A673 (cell line): ENCODE measurements at regions not wholly inside any gene's neighbourhood (a gene's known extent, or its start where the extent isn't known, plus 50 kb on each side); places are given as distances from the start of the nearest gene placed in this dataset.

Experiments used
- BruUV-seq: library from RNA; stranded (reverse); fragments of 400-500 nt; replicated peaks from 2 replicates; lab custom pipeline; 2021; lab: Mats Ljungman, UMichigan
- CTCF ChIA-PET: fragments of 300-600 bp; sonication (Branson Sonifier 250); formaldehyde crosslinking; loops from one replicate; lab custom pipeline; 2022; ENCODE audit warnings: antibody characterized with exemption; lab: Charles Lee
- POLR2A ChIA-PET: fragments of 300-600 bp; sonication (Branson Sonifier 250); formaldehyde crosslinking; loops from one replicate; lab custom pipeline; 2022; ENCODE audit warnings: antibody characterized with exemption; ENCODE audit not compliant: low non-redundant PET; lab: Charles Lee
- DNase-seq: peaks from one replicate; pipeline ENCODE4 v3.0.0-alpha.2; 2015; ENCODE audit warnings: low spot score
- H3K27ac ChIP-seq: fragments of 200-600 bp; sonication (generic); 2 replicates; pipeline ENCODE4 v1.5.1; 2016; ENCODE audit warnings: mixed run types, low read depth, mild to moderate bottlenecking, mixed read lengths, antibody characterized with exemption, low read length; ENCODE audit not compliant: poor library complexity, severe bottlenecking
- H3K27me3 ChIP-seq: fragments of 200-600 bp; sonication (generic); replicated peaks from 2 replicates; pipeline ENCODE4 v1.6.1; 2017; ENCODE audit warnings: mixed run types, low read depth, mild to moderate bottlenecking, mixed read lengths, antibody characterized with exemption, low read length; ENCODE audit not compliant: insufficient read depth, poor library complexity
- H3K36me3 ChIP-seq: fragments of 200-600 bp; sonication (generic); 2 replicates; pipeline ENCODE4 v1.6.1; 2016; ENCODE audit warnings: mixed run types, mild to moderate bottlenecking, mixed read lengths, antibody characterized with exemption, low read length; ENCODE audit not compliant: insufficient read depth, poor library complexity, severe bottlenecking
- H3K4me1 ChIP-seq: fragments of 200-600 bp; sonication (generic); 2 replicates; pipeline ENCODE4 v1.6.1; 2017; ENCODE audit warnings: mixed run types, mild to moderate bottlenecking, mixed read lengths, antibody characterized with exemption, low read length; ENCODE audit not compliant: insufficient read depth, poor library complexity, severe bottlenecking
- H3K4me3 ChIP-seq: fragments of 200-600 bp; sonication (generic); 2 replicates; pipeline ENCODE4 v1.5.1; 2016; ENCODE audit warnings: low read depth, mixed run types, mild to moderate bottlenecking, mixed read lengths, low read length; ENCODE audit not compliant: poor library complexity, severe bottlenecking
- H3K9me3 ChIP-seq: fragments of 200-600 bp; sonication (generic); 2 replicates; pipeline ENCODE4 v1.6.1; 2016; ENCODE audit warnings: mixed run types, low read depth, mild to moderate bottlenecking, mixed read lengths, antibody characterized with exemption, low read length; ENCODE audit not compliant: poor library complexity, severe bottlenecking
- EZH2 ChIP-seq: fragments of 200-600 bp; sonication (generic); IDR thresholded peaks from 2 replicates; pipeline ENCODE4 v1.6.1; 2017; ENCODE audit warnings: borderline replicate concordance, low read depth, mild to moderate bottlenecking, mixed read lengths, antibody characterized with exemption, low read length; ENCODE audit not compliant: poor library complexity, severe bottlenecking
- intact Hi-C: fragments of 100-400 bp; cut with micrococcal nuclease; formaldehyde crosslinking; loops from one replicate; pipeline ENCODE4 v1.10.0; 2022; ENCODE audit not compliant: unreplicated experiment
- TF ChIP-seq, protein P1 (sequence below): fragments of 300-800, 200-600 bp; sonication (generic); conservative IDR thresholded peaks from 2 replicates; pipeline ENCODE4 v1.5.1; 2017; ENCODE audit warnings: low read depth, mild to moderate bottlenecking, antibody characterized with exemption, low read length, moderate library complexity, mixed read lengths

DNA sequence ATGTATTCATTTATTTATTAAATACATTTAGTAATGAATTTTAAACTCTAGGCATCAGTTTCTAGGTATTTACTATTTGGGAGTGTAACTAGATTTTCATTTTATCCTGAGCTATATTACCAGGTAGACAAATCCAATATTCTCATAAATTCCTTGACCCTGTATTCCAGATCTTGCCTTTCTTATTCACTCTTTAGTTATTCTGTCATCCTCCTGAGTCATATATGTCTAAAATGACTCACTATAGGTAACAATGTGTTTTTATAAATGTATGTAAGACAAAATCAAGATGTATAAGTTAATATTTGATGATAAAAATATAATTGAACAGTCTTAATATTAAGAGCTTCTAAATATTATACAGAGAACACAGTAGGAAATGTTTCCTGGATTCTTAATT, 642.1 kb upstream of the NRSN1 start:
- Histone ChIP-seq H3K9me3 (no peaks in the 10 kb centered on the region), H3K27ac (no peak overlapping the region), H3K36me3 (no peaks in the 10 kb centered on the region), H3K4me1 (no peaks in the 10 kb centered on the region), H3K4me3 (no peak overlapping the region), H3K27me3 (no peaks in the 10 kb centered on the region)
- BruUV-seq: no TSS peak
- TF ChIP-seq, protein P1, sequence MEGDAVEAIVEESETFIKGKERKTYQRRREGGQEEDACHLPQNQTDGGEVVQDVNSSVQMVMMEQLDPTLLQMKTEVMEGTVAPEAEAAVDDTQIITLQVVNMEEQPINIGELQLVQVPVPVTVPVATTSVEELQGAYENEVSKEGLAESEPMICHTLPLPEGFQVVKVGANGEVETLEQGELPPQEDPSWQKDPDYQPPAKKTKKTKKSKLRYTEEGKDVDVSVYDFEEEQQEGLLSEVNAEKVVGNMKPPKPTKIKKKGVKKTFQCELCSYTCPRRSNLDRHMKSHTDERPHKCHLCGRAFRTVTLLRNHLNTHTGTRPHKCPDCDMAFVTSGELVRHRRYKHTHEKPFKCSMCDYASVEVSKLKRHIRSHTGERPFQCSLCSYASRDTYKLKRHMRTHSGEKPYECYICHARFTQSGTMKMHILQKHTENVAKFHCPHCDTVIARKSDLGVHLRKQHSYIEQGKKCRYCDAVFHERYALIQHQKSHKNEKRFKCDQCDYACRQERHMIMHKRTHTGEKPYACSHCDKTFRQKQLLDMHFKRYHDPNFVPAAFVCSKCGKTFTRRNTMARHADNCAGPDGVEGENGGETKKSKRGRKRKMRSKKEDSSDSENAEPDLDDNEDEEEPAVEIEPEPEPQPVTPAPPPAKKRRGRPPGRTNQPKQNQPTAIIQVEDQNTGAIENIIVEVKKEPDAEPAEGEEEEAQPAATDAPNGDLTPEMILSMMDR: no peak
- no peak for TF ChIP-seq EZH2
- DNase-seq: no peak
- ChIA-PET POLR2A (no interaction called here), CTCF (no interaction called here)
- intact Hi-C loops: no loop called here

DNA sequence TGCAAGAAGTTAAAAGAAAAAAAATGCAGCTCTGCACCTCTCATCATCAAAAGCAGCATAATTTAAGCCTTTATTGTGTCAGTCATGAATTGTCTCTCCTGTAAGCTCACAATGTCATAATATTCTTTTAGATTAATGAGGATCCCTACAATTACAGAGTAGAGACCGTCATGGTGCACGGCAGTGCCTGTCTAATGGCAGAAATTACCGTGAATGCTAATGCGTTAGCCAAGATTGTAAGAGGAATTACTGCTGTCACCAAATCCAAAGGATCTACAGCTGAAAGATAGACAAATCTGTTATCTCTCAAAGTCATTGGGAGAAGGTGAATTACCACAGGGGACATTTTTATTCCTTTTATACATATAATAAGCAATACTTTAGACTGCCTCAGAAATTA, 631.6 kb upstream of the NRSN1 start:
- CTCF ChIA-PET: no interaction called here
- H3K4me3 ChIP-seq: no peak overlapping the region
- no peak overlapping the region for H3K27ac ChIP-seq
- POLR2A ChIA-PET: no interaction called here
- BruUV-seq: no TSS peak
- TF ChIP-seq, protein P1: no peak
- no peak for TF ChIP-seq EZH2
- DNase-seq: no peak
- H3K27me3 ChIP-seq: no peaks in the 10 kb centered on the region
- no peaks in the 10 kb centered on the region for H3K9me3 ChIP-seq
- no peaks in the 10 kb centered on the region for H3K36me3 ChIP-seq
- intact Hi-C loops: no loop called here
- no peaks in the 10 kb centered on the region for H3K4me1 ChIP-seq

DNA sequence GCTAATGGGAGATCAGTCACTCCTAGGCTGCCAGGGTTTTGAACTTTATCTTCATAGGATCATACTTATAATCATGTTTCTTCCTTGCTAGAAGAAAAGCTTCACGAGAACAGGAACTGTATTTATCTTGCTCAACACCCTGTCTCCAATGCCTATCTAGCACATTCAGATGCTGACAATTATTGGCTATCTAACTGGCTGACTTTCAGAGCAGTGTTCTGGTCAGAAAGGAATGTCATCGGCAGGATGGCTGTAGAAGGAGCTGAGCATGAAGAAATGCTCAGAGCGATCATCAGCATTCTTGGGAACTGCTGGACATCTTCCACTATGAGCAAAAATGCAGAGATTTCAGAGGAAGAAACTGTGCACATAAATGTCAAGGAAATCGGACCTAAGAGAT, 628.0 kb upstream of the NRSN1 start:
- no peak overlapping the region for H3K27ac ChIP-seq
- intact Hi-C loops: no loop called here
- no peaks in the 10 kb centered on the region for H3K9me3 ChIP-seq
- H3K27me3 ChIP-seq: no peaks in the 10 kb centered on the region
- no peak for DNase-seq
- no peaks in the 10 kb centered on the region for H3K4me1 ChIP-seq
- no TSS peak for BruUV-seq
- TF ChIP-seq, protein P1: no peak
- TF ChIP-seq EZH2: no peak
- no peaks in the 10 kb centered on the region for H3K36me3 ChIP-seq
- H3K4me3 ChIP-seq: no peak overlapping the region
- POLR2A ChIA-PET: no interaction called here
- CTCF ChIA-PET: no interaction called here
